HG03025 (cell line): ENCODE measurements at regions not wholly inside any gene's neighbourhood (a gene's known extent, or its start where the extent isn't known, plus 50 kb on each side); places are given as distances from the start of the nearest gene placed in this dataset.

ENCODE experiments used
- ATAC-seq: cut with Tn5 transposase; IDR thresholded peaks from one replicate; pipeline ENCODE4 v1.9.1; 2021; ENCODE audit warnings: mild to moderate bottlenecking, moderate library complexity; ENCODE audit not compliant: unreplicated experiment, low FRiP score

GRCh38 chr4:56104188-56104587 is 155.4 kb downstream of the CEP135 start:
- no peak for ATAC-seq

GRCh38 chr4:56102601-56103000 is 153.9 kb downstream of the CEP135 start:
- ATAC-seq, result no peak

GRCh38 chr4:56099378-56099786 is 150.6 kb downstream of the CEP135 start:
- ATAC-seq, result no peak

GRCh38 chr4:56093576-56093975 is 144.8 kb downstream of the CEP135 start:
- no peak for ATAC-seq

GRCh38 chr4:56092540-56092939 is 143.8 kb downstream of the CEP135 start:
- no peak for ATAC-seq

GRCh38 chr4:56086561-56086960 is 137.8 kb downstream of the CEP135 start:
- no peak for ATAC-seq

GRCh38 chr4:56086073-56086541 is 137.4 kb downstream of the CEP135 start:
- no peak for ATAC-seq

GRCh38 chr4:56085275-56085674 is 136.5 kb downstream of the CEP135 start:
- ATAC-seq, result no peak

- no peak for ATAC-seq
These were observed 136.1 kb downstream of the CEP135 start for GRCh38 chr4:56084851-56085250.
